GM03348 (cell line): ENCODE measurements at regions not wholly inside any gene's neighbourhood (a gene's known extent, or its start where the extent isn't known, plus 50 kb on each side); places are given as distances from the start of the nearest gene placed in this dataset.

ENCODE experiments used
- DNase-seq: peaks from one replicate; pipeline ENCODE4 v3.0.0; 2012; ENCODE audit warnings: low spot score

DNA sequence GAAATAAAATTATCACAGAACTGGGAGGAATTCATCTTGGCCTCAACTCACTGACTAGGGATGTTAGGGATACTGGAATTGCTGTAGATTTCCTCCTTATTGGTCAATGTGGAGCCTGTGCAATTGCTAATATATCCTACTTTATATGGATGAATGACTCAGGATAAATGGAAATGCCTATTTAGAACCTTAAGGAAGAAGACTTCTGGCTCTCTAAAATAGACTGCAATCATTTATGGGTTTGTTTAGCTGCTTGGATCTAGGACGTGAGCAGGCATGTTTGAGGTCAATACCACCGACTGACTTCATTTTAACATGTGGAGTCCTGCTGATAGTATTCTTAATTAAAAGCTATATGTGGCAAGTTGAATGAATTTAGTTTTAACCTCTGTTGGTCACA is 1040.1 kb upstream of the LRRN3 start:
- no peak for DNase-seq

DNA sequence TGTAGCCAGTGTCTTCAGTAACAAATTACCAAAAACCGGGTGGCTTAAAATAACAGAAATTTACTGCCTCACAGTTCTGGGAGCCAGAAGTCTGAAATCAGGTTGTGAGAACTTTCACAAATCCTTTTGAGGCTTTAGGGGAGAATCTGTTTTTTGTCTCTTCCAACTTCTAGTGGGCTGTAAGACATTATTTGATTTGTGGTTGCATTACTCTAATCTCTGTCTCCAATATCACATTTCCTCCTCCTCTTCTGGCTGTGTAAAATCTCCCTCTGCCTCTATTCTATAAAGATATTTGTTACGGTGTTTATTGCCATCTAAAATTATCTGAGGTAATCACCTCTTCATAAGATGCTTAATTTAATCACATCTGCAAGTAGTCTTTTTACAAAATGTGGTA is 1039.6 kb upstream of the LRRN3 start:
- no peak for DNase-seq

DNA sequence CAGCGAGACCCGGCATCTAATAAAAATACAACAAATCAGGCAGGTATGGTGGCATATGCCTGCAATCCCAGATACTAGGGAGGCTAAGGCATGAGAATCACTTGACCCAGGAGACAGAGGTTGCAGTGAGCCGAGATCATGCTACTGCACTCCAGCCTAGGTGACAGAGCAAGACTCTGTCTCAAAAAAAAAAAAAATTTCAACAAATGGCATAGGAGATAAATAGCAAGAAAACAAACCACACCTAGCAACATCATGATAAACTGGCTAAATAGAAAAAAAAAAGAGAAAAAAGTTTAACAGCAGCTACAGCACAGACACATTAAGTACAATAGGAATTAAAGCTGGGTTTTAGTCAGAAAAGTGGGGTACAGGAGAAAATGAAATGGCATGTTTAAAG is 1034.6 kb upstream of the LRRN3 start:
- DNase-seq = no peak

DNA sequence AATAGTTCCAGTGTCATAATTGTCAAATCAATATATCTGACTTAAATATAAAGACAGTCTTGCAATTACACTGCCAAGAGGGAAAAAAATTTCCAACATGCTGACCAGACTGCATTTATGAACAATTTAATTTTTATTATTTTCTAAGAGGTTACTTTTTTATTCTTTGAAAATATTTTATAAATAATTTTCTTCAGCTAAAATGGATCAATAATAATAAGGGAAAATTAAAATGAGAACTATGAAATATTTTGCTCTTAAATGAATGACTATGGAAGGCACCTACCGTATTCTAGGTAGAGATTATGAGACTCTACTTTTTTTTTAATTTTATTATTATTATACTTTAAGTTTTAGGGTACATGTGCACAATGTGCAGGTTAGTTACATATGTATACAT is 1032.5 kb upstream of the LRRN3 start:
- no peak for DNase-seq

DNA sequence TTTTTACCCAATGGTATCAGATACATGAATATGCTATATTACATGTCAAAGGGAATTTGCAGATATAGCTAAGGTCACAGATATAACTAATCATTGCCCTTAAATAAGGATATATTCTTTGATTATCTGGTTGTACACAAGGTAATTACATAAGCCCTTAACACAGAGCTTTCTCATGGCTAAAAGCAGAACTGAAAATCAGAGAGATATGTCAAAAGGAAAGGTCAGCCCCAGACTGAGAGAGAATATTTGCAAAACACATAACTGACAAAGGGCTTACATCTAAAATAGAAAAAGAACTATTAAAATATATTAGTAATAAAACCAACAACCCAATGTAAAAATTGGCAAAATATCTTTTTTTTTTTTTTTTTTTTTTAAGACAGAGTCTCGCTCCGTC is 1029.5 kb upstream of the LRRN3 start:
- no peak for DNase-seq

DNA sequence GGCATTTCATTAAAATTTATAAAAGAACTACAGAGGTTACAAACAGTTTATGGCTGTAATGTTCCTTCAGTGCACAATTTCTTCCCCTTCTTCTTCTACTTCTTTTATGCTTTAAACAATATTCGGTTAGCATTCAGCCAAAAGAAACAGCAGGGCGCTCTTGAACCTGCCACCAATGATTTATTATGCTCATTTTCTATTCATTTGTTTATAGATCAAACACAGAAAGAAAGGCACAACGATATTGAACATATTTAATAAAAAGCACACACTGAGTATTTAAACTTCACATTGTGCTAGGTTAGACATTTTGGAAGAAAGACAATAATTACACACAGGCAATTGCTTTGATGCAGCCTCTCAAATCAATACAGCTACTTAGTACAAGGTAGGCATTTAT is 1025.8 kb upstream of the LRRN3 start:
- no peak for DNase-seq

DNA sequence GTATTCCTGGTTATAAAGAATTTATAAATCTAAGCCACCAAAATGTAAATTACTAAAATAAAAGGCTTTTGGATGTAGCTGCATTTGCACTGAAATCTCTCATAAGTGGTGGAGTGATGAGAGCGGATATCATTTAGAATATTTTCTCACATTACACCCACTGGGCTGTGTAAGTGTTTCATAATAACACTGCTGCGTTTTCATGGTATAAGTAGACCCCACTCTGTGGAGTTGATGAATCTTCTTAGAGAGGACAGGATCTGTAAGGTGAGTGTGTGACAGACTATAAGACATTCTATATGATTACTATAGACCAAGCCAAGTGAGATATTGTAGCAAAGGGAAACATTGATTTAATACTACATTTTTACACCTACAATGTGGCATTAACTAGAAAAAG is 1024.1 kb upstream of the LRRN3 start:
- no peak for DNase-seq

DNA sequence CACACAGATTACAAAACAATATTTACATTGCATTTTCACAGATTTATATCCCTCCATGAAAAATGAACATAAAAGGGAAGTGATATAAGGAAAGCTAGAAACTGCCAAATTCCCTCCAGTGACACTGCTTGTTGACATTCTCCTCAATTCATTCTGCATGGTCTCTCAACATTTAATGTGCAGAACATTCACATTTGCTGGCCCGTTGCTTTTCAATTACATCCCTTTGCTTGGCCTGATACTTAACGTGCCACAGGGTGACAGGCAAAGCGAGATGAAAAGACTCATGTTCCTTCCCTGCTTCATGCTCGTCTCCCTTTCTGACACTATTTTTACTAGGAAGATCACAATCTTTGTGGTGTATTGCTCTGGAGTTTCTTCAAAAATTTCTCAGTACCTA is 1019.7 kb upstream of the LRRN3 start:
- no peak for DNase-seq

DNA sequence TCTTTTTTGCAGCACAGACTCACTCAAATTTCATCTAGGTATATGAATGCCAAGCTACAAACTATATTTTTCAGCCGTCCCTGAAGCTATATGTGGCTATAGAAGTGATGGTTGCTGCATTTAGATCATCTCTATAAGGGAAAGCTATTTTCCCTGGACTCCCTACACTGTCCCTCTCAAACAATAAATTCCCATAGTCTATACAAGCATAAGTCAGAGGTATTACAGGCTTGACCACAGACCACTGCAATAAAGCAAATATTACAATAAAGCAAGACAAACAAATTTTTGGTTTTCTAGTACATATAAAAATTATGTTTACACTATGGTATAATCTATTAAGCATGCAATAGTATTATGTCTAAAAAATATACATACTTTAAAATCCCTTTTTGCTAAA is 1015.5 kb upstream of the LRRN3 start:
- no peak for DNase-seq

DNA sequence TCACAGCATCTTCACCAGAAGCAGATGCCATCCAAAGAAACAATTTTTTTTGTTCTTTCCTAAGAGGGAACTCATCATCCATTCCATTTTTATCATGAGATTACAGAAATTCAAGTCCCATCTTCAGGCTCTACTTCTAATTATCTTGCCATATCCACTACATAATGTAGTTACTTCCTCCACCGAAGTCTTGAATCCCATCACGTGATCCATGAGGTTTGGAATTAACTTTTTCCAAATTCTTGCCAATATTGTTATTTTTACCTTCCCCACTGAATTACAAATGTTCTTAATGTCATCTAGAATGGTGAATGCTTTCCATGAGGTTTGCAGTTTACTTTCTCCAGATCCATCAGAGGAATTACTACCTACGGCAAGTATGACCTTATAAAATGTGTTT is 1014.7 kb upstream of the LRRN3 start:
- no peak for DNase-seq

DNA sequence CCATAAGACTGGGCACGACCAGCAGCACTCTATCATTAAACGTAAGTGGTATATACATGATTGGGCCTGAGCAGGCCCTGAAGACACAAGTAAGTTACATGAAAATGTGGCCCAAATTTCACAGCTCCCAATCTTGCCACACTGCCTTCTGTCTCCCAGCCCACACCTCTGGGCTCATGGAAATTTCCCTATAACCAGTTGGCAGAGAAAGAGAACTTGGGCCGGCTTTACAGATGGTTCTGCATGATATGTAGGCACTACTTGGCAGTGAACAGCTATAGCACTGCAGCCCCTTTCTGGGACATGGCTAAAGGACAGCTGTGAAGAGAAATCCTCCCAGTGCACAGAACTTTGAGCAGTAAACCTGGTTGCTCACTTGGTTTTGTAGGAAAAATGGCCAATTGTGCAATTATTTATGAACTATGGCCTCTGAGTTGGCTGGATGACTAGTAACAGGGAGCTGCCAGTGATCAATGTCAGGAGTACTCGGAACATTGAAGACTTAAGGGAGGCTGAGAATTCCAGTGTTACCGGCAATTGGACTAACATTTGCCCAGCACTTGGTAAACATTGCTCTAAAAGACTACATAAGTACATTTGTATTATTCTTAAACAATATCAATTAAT is 1006.6 kb upstream of the LRRN3 start:
- DNase-seq = no peak

DNA sequence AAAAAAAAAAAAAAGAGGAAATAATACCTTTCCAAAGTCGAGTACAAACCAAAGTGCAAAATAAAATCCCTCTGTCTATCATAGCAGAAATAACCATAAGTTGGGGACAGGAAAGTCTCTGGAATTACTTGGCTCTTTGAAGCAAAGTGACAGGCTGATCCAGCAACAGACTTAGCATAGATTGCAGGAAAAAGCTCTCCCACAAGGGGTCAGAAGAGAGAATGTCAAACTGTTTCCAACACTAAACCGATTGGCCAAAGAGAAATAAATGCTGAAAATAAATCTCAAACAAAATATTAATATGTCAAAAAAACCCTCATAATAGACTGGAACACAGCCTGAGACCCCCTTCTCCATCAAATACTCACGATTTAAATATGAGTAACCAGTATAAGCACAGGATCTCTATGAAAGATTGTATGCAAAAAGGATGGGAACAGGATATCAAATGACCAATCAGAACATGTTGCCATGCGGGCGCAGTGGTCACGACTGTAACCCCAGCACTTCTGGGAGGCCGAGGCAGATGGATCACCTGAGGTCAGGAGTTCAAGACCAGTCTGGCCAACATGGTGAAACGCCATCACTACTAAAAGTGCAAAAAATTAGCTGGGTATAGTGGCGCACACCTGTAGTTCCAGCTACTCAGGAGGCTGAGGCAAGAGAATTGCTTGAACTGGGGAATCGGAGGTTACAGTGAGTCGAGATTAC is 1000.7 kb upstream of the LRRN3 start:
- peak; percentile 18 for DNase-seq

DNA sequence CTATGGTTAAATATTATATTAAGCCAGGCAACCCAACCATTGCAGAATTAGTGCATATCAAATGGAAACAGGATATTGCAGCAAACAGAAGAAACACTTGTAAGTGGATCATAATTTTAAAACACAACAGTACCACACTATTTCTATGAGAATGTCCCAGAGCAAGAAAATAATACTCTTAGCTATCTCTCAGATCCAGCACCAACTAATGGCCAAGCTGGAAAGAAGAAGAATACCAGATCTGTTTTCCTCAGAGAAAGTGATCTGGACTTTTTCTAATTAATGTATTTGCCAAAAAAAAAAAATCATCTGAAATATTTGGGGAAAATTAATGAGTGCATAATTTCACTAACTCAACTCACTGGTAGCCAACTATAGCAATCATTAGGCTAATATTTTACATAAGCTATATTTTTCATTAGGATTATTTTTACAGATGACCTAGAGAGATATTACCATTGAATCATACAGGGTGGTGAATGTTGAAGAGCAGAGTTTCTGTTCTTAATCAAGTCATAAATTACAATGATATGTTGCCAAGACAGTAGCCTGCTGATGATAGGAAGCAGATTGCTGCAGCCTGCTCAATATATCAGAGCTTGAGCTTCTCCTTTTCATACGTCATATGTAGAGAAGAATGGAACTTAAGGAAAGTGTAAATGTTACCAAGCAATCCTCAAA is 995.4 kb upstream of the LRRN3 start:
- DNase-seq = no peak

DNA sequence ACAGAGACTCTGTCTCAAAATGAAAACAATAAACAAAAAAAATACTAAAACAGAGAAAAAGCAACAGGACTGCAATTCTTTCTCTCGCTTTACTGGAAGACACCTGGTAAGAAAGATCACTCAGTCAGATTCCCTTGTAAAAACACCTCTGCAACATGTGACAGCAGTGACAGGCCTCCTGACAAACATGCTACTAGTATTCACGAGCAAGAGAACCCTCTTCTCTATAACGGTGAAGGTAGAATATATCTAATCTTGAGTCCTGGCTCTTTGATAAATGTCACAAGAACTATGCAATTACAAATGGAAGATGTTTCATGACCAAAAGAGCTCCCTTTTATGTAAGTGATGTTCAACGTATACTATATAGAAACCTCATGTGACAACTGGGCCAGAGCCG is 986.7 kb upstream of the LRRN3 start:
- DNase-seq = no peak

DNA sequence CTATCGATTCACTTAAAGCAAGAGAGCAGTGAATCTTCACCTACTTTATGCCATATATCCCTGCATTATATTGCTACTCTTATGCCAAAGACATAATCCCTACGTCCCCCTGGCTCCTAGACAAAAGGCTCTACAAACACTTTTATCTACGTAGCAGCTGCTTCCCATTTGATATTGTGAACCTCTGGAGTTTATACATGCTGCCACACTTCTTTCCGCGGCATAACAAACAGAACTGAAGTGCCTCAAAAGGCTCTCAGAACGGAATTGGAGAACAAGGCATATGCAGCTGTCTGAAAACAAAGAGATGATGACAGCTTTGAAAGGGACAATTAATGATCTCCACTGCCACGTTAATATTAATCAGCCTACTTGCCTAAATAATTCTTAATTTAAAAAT is 985.6 kb upstream of the LRRN3 start:
- DNase-seq = no peak

DNA sequence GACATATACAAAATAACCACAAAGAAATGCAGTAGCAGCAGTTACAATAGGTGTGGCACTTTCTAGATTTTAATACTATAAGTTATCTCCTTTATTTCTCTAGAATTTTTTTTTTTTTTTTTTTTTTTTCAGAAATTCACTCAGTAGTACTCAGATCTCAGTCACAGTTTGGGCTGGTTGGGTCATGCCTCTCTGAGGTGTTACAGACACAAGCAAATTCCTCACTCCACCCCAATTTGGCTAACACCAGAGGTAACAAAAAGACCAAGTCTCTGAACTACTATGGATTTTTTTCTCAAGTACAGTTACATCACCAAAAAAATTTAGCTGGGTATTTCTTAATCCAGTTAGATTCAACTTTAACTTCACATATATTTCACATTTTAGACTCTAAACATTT is 985.1 kb upstream of the LRRN3 start:
- no peak for DNase-seq

DNA sequence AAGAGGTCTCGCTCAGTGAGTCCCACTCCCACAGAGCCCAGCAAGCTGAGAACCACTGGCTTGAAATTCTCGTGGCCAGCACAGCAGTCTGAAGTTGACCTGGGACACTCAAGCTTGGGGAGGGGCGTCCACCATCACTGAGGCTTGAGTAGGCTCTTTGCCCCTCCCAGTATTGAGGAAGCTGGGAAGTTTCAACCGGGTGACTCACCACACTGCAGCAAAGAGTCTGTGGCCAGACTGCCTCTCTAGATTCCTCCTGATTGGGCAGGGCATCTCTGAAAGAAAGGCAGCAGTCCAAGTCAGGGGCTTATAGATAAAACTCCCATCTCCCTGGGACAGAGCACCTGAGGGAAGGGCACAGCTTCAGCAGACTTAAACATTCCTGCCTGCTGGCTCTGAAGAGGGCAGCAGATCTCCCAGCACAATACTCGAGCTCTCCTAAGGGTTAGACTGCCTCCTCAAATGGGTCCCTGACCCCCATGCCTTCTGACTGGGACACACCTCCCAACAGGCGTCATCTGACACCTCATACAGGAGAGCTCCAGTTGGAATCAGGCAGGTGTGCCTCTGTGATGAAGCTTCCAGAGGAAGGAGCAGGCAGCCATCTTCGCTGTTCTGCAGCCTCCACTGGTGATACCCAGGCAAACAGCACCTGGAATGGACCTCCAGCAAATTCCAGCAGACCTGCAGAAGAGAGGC is 970.9 kb upstream of the LRRN3 start:
- no peak for DNase-seq

DNA sequence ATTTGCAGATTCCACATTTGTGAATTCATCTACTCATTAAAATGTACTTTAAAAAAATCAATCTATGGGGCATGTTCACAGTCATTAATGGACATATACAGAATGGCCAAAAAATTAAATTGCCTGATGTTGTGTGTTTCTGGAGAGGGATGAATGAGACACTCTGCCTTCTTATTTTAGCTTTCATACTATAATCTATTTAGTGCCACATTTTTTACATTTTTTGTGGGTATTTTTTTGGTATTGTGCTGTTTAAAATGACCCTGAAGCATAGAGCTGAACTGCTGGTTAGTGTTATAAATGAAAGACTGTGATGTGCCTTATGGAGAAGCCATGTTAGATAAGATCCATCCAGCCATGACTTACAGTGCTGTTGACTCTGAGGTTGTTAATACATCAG is 961.8 kb upstream of the LRRN3 start:
- no peak for DNase-seq

DNA sequence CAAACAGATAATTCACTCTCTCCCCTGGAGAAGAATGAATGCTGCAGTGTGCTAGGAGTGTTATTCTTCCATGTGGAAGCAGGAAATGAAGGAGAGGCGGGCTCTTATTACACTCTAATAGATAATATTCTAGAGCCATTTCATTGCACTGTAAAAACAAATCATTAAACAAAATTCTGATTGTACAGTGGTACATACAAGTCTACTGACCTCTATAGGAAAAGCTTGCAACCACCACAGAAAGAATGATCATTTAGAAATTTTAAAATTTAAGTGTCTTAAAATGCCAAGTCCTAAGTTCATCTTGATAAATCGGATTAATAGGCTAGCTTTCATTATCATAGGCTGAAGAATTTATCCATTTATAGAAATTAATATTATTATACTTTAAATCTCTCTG is 960.3 kb upstream of the LRRN3 start:
- no peak for DNase-seq

DNA sequence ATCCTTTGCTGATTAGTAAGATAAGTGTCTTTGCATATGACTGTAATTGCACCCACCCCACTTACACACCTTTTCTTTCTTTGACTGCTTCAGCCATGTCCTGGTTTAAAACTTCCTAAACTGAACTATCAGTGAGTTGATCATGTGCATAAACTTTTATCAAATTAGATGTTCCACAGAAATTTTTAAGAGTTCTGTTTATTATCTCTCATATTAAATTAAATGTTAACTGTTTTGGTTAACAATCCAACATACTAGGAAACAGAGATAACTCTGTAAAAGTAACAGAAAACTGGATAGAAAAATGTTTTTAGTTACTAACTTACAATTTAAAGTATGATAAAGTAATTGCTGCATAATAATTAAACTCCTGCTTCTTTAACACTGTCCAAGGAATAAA is 959.6 kb upstream of the LRRN3 start:
- DNase-seq = no peak

DNA sequence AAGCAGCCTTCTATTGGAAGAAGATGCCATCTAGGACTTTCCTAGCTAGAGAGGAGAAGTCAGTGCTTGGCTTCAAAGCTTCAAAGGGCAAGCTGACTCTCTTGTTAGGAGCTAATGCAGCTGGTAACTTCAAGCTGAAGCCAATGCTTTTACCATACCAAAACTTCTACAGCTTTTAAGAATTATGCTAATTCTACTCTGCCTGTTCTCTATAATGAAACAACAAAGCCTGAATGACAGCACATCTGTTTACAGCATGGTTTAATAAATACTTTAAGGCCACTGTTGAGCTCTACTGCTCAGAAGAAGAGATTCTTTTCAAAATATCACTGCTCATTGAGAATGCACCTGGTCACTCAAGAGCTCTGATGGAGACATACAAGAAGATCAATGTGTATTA is 951.9 kb upstream of the LRRN3 start:
- DNase-seq = no peak

DNA sequence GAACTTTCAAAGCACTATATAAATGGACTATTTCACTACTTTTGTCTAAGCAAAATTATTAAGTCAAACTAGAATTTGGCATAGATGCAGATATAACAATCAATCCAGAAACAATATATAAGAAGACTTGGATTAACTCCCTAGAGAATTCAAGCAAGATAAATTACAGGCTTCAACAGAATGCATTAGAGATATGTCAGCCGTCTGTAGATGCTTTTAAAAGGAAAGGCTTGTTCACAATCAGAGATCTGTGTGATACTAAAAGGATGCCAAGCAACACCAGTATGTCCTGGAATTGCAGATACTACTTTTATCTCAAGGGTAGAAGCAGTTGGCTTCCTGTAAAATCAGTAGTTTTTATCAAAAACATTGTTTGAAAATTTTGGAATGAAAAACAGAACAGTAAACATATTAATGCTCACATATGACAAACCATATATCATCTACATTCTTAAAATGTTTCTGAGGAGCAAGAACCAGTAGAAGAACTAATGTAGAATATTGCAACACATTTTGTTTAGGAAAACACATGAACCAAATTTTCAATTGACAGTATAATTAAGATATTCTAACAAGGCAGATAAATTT is 947.9 kb upstream of the LRRN3 start:
- no peak for DNase-seq

DNA sequence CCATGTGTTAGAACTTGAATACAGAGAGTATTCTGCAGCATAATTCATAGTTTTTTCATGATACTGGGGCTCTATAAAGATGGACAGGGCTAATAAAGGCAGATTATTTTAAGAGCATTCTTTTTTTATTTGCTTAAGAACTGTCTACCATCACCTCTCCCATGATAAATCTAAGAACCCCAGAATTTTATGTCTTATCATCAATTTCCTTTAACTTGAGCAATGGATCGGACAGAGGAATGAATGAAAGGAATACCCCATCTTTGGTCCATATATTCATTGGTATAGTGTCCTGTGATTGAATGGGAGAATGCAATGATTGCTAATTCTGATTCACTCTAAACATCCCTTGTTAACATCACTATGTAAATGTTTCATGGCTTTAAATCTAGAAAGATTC is 946.3 kb upstream of the LRRN3 start:
- no peak for DNase-seq
